ENCODE measurements at regions not wholly inside any gene's neighbourhood (a gene's known extent, or its start where the extent isn't known, plus 50 kb on each side); places are given as distances from the start of the nearest gene placed in this dataset.
"Not testable (repeated sequence)": the region's sequence is repeated elsewhere in the genome, so short reads cannot be mapped to it uniquely, and the experiment has no call there.

DNA sequence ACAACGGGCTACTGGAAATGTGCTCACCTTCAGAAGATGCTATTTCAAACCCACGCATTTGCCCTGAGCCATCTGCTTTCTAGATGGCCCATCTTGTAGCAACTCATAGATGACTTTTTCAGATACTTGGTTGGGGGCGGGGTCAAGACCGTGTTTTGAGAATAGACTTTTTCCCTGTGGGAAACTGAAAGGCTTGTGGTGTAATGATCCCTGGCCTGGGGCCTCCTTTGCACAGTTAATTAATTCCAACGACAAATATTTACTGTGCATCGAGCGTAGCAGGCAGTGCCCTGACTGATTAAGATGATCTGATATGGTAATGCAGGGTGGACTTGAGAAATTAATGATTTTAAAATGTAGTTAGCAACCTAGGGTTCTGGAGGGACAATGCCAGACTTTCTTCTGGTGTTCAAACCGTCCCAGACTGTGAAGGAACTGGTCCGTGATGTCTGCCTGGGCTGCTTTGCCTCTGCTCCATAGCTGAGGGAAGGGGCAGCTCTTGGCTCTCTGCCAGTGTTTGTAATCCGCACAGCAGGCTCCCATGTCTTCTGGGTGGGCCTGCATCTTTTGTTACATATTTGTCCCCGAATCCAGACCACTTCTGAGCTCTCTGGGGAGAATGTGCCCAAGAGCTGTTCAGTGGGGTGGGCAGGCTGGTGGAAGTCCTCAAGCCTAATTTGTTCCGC, 84.8 kb downstream of the ADAMTS15 start:
- no peaks in the 10 kb centered on the region for H3K9me3 ChIP-seq
- no peaks in the 10 kb centered on the region for H3K4me1 ChIP-seq (ENCODE audit: control insufficient read depth in 1 of 2, low read depth in 2 of 2)
- no peak overlapping the region for H3K27ac ChIP-seq
- DNase-seq (ENCODE audit: low spot score) = no peak
- ATAC-seq (ENCODE audit: insufficient number of reproducible peaks, low FRiP score, low read depth) = no peak
- H3K27me3 ChIP-seq (replicated peaks; ENCODE audit: insufficient read depth) = no peaks in the 10 kb centered on the region
- no peak overlapping the region for H3K4me3 ChIP-seq
- no peaks in the 10 kb centered on the region for H3K36me3 ChIP-seq
- TF ChIP-seq, protein P1, sequence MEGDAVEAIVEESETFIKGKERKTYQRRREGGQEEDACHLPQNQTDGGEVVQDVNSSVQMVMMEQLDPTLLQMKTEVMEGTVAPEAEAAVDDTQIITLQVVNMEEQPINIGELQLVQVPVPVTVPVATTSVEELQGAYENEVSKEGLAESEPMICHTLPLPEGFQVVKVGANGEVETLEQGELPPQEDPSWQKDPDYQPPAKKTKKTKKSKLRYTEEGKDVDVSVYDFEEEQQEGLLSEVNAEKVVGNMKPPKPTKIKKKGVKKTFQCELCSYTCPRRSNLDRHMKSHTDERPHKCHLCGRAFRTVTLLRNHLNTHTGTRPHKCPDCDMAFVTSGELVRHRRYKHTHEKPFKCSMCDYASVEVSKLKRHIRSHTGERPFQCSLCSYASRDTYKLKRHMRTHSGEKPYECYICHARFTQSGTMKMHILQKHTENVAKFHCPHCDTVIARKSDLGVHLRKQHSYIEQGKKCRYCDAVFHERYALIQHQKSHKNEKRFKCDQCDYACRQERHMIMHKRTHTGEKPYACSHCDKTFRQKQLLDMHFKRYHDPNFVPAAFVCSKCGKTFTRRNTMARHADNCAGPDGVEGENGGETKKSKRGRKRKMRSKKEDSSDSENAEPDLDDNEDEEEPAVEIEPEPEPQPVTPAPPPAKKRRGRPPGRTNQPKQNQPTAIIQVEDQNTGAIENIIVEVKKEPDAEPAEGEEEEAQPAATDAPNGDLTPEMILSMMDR (IDR thresholded peaks at IDR 0.05) = no peak

DNA sequence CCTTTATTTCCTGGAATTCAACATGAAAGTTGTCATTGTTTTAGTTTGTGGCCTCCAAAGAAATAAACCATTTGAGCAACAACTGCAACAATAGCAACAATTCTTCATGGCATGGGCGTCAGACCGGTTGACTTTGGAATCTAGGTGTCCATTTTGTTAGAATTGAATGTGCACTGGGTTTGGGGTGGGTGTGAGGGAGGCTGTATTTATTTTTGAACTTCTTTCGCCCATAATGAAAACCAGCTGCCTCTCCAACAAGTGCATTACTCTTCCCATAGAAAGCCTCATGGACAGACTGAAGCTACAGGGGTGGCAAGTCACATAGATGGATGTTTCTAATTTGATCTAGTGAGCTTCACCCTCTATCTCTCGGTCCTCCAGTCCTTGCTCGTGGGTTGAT, 85.4 kb downstream of the ADAMTS15 start:
- ATAC-seq (ENCODE audit: insufficient number of reproducible peaks, low FRiP score, low read depth) (no peak), DNase-seq (ENCODE audit: low spot score) (no peak)
- no peaks in the 10 kb centered on the region for H3K9me3 ChIP-seq
- H3K4me1 ChIP-seq (ENCODE audit: control insufficient read depth in 1 of 2, low read depth in 2 of 2) = no peaks in the 10 kb centered on the region
- H3K27ac ChIP-seq = no peak overlapping the region
- H3K27me3 ChIP-seq (replicated peaks; ENCODE audit: insufficient read depth) = no peaks in the 10 kb centered on the region
- TF ChIP-seq, protein P1 (IDR thresholded peaks at IDR 0.05) = no peak
- H3K4me3 ChIP-seq = no peak overlapping the region
- H3K36me3 ChIP-seq = no peaks in the 10 kb centered on the region

DNA sequence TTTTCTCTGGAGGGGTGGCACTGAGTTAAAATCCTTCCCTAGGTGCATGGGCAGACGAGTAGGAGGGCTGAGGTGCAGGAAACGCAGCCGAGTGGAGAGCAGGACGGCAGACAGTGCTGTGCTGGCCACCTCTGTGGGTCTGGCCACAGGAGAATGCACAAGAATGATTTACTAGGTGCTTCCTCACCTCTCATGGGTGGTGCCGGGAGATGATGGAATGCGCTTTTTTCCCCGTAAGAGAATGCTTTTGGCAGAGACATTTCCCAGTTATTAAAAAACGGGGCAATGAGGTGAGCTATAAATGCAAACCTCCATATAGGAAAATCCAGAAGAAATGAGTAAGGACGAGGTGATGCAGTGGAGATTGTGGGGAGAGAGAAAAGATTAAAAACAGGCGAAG, 86.1 kb downstream of the ADAMTS15 start:
- no peak overlapping the region for H3K27ac ChIP-seq
- TF ChIP-seq, protein P1 (IDR thresholded peaks at IDR 0.05) = no peak
- H3K4me3 ChIP-seq = no peak overlapping the region
- H3K9me3 ChIP-seq = no peaks in the 10 kb centered on the region
- no peak for DNase-seq (ENCODE audit: low spot score)
- ATAC-seq (ENCODE audit: insufficient number of reproducible peaks, low FRiP score, low read depth) = no peak
- no peaks in the 10 kb centered on the region for H3K4me1 ChIP-seq (ENCODE audit: control insufficient read depth in 1 of 2, low read depth in 2 of 2)
- no peaks in the 10 kb centered on the region for H3K27me3 ChIP-seq (replicated peaks; ENCODE audit: insufficient read depth)
- H3K36me3 ChIP-seq = no peaks in the 10 kb centered on the region

- Histone ChIP-seq H3K4me3 (no peak overlapping the region), H3K27ac (no peak overlapping the region), H3K36me3 (no peaks in the 10 kb centered on the region), H3K4me1 (ENCODE audit: control insufficient read depth in 1 of 2, low read depth in 2 of 2) (no peaks in the 10 kb centered on the region), H3K27me3 (replicated peaks; ENCODE audit: insufficient read depth) (no peaks in the 10 kb centered on the region), H3K9me3 (no peaks in the 10 kb centered on the region)
- DNase-seq (ENCODE audit: low spot score) (no peak), ATAC-seq (ENCODE audit: insufficient number of reproducible peaks, low FRiP score, low read depth) (no peak)
- TF ChIP-seq, protein P1 (IDR thresholded peaks at IDR 0.05) = no peak
Measured at GRCh38 chr11:130535520-130535919, 87.1 kb downstream of the ADAMTS15 start.

- TF ChIP-seq, protein P1 (IDR thresholded peaks at IDR 0.05) = no peak
- Histone ChIP-seq H3K9me3 (no peaks in the 10 kb centered on the region), H3K4me3 (no peak overlapping the region), H3K27ac (no peak overlapping the region), H3K27me3 (replicated peaks; ENCODE audit: insufficient read depth) (no peaks in the 10 kb centered on the region), H3K4me1 (ENCODE audit: control insufficient read depth in 1 of 2, low read depth in 2 of 2) (no peaks in the 10 kb centered on the region), H3K36me3 (no peaks in the 10 kb centered on the region)
- no peak for DNase-seq (ENCODE audit: low spot score)
- no peak for ATAC-seq (ENCODE audit: insufficient number of reproducible peaks, low FRiP score, low read depth)
Measured at GRCh38 chr11:130536106-130537040, 87.9 kb downstream of the ADAMTS15 start.

GRCh38 chr11:130539680-130540079, 91.2 kb downstream of the ADAMTS15 start:
- DNase-seq (ENCODE audit: low spot score); H3K4me1 ChIP-seq (ENCODE audit: control insufficient read depth in 1 of 2, low read depth in 2 of 2); H3K27ac ChIP-seq; H3K36me3 ChIP-seq; H3K4me3 ChIP-seq; H3K27me3 ChIP-seq (replicated peaks; ENCODE audit: insufficient read depth); ATAC-seq (ENCODE audit: insufficient number of reproducible peaks, low FRiP score, low read depth); H3K9me3 ChIP-seq: not testable (repeated sequence)
